ENCODE measurements at regions not wholly inside any gene's neighbourhood (a gene's known extent, or its start where the extent isn't known, plus 50 kb on each side); places are given as distances from the start of the nearest gene placed in this dataset.

DNA sequence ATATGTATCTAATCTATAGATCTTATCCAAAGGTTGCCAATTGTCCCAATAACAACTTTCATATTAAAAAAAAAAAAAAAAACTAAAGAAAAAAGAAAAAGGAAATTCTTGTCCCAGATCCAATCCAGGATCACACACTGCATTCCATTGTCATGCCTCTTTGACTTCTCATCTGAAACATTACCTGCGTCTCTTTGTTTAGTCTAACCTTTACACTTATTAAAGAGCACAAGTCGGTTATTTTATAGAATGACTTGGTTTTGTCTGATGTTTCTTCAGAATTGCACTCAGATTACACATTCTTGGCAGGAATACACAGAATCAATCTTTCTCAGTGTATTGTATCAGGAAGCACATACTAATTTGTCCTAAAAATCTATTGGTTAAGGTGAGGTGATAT is 392.5 kb upstream of the KLHL29 start:
- no peaks in the 10 kb centered on the region for H3K4me1 ChIP-seq
- WGBS (ENCODE audit: missing lambda C conversion rate) = 12% methylated on average over 2 of the region's 2 CpGs
- H3K4me2 ChIP-seq = no peak overlapping the region
- H3K9me3 ChIP-seq = no peaks in the 10 kb centered on the region
- TF ChIP-seq ZC3H11A (IDR thresholded peaks at IDR 0.05) = no peak
- no peak for TF ChIP-seq GATA3 (IDR thresholded peaks at IDR 0.05; ENCODE audit: borderline replicate concordance)
- TF ChIP-seq, protein P1, sequence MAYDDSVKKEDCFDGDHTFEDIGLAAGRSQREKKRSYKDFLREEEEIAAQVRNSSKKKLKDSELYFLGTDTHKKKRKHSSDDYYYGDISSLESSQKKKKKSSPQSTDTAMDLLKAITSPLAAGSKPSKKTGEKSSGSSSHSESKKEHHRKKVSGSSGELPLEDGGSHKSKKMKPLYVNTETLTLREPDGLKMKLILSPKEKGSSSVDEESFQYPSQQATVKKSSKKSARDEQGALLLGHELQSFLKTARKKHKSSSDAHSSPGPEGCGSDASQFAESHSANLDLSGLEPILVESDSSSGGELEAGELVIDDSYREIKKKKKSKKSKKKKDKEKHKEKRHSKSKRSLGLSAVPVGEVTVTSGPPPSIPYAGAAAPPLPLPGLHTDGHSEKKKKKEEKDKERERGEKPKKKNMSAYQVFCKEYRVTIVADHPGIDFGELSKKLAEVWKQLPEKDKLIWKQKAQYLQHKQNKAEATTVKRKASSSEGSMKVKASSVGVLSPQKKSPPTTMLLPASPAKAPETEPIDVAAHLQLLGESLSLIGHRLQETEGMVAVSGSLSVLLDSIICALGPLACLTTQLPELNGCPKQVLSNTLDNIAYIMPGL (CRISPR knock-in tag; IDR thresholded peaks at IDR 0.05; ENCODE audit: borderline replicate concordance) = no peak
- TF ChIP-seq, protein P2, sequence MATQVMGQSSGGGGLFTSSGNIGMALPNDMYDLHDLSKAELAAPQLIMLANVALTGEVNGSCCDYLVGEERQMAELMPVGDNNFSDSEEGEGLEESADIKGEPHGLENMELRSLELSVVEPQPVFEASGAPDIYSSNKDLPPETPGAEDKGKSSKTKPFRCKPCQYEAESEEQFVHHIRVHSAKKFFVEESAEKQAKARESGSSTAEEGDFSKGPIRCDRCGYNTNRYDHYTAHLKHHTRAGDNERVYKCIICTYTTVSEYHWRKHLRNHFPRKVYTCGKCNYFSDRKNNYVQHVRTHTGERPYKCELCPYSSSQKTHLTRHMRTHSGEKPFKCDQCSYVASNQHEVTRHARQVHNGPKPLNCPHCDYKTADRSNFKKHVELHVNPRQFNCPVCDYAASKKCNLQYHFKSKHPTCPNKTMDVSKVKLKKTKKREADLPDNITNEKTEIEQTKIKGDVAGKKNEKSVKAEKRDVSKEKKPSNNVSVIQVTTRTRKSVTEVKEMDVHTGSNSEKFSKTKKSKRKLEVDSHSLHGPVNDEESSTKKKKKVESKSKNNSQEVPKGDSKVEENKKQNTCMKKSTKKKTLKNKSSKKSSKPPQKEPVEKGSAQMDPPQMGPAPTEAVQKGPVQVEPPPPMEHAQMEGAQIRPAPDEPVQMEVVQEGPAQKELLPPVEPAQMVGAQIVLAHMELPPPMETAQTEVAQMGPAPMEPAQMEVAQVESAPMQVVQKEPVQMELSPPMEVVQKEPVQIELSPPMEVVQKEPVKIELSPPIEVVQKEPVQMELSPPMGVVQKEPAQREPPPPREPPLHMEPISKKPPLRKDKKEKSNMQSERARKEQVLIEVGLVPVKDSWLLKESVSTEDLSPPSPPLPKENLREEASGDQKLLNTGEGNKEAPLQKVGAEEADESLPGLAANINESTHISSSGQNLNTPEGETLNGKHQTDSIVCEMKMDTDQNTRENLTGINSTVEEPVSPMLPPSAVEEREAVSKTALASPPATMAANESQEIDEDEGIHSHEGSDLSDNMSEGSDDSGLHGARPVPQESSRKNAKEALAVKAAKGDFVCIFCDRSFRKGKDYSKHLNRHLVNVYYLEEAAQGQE (IDR thresholded peaks at IDR 0.05) = no peak
- no peak for TF ChIP-seq HOXB5 (CRISPR knock-in tag; IDR thresholded peaks at IDR 0.05)
- no peak for TF ChIP-seq EHF (CRISPR knock-in tag; IDR thresholded peaks at IDR 0.05)
- no peak for TF ChIP-seq HOXB13 (CRISPR knock-in tag; IDR thresholded peaks at IDR 0.05; ENCODE audit: low read depth)
- TF ChIP-seq RFX5 (IDR thresholded peaks at IDR 0.05) = no peak
- no peak for TF ChIP-seq EHMT2 (IDR thresholded peaks at IDR 0.05; ENCODE audit: low read depth)
- TF ChIP-seq RCOR1 (IDR thresholded peaks at IDR 0.05; ENCODE audit: low read depth, low read length) = no peak
- TF ChIP-seq POLR2AphosphoS2 (conservative IDR thresholded peaks at IDR 0.05; ENCODE audit: low read length) = no peak
- TF ChIP-seq RAD21 (conservative IDR thresholded peaks at IDR 0.05 in 1 of 2, IDR thresholded peaks at IDR 0.05 in 1 of 2) = no peak
- no peak for TF ChIP-seq MYC (IDR thresholded peaks at IDR 0.05; ENCODE audit: borderline replicate concordance, low read length)
- TF ChIP-seq CHD2 (IDR thresholded peaks at IDR 0.05; ENCODE audit: low read length, partially characterized antibody) = no peak
- no peak for TF ChIP-seq HEYL (CRISPR knock-in tag; IDR thresholded peaks at IDR 0.05)
- no peak for TF ChIP-seq SMC3 (IDR thresholded peaks at IDR 0.05)
- TF ChIP-seq, protein P3, sequence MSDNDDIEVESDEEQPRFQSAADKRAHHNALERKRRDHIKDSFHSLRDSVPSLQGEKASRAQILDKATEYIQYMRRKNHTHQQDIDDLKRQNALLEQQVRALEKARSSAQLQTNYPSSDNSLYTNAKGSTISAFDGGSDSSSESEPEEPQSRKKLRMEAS (IDR thresholded peaks at IDR 0.05) = no peak
- POLR2A ChIA-PET = no interaction called here
- no peak overlapping the region for H3K27ac ChIP-seq
- CTCF ChIA-PET = no interaction called here
- no peak for FAIRE-seq
- no peak for ATAC-seq
- DNase-seq (ENCODE audit: low read depth in 1 of 2, low spot score in 1 of 2) = no peak
- H3K4me3 ChIP-seq = no peak overlapping the region

DNA sequence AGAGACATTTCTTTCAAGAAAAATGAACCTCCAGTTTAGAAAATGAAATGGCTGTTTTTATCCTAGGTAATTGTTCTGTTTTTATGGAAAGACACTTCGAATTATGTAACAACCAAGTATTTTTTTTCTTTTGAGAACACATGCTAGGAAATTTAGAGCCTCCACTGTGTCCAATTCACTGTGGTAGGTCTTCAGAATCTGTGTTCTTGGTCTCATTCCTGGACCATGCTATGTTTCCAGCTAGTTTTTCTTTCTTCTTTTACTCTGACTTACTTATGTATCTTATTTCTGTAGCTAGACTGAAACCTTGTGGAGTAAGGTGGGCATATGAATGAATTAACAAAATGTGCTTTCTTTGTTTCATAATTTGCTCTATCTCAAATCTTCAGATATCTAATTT is 391.7 kb upstream of the KLHL29 start:
- CTCF ChIA-PET = no interaction called here
- FAIRE-seq = no peak
- H3K4me2 ChIP-seq = no peak overlapping the region
- TF ChIP-seq, protein P4, sequence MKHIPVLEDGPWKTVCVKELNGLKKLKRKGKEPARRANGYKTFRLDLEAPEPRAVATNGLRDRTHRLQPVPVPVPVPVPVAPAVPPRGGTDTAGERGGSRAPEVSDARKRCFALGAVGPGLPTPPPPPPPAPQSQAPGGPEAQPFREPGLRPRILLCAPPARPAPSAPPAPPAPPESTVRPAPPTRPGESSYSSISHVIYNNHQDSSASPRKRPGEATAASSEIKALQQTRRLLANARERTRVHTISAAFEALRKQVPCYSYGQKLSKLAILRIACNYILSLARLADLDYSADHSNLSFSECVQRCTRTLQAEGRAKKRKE (CRISPR knock-in tag; IDR thresholded peaks at IDR 0.05; ENCODE audit: low read depth) = no peak
- TF ChIP-seq HOXB13 (CRISPR knock-in tag; IDR thresholded peaks at IDR 0.05; ENCODE audit: low read depth) (no peak), HDAC2 (IDR thresholded peaks at IDR 0.05) (no peak), FOSB (CRISPR knock-in tag; IDR thresholded peaks at IDR 0.05) (no peak), HOXA7 (CRISPR knock-in tag; IDR thresholded peaks at IDR 0.05) (no peak), EHF (CRISPR knock-in tag; IDR thresholded peaks at IDR 0.05) (no peak), RARB (CRISPR knock-in tag; IDR thresholded peaks at IDR 0.05) (no peak), JUN (IDR thresholded peaks at IDR 0.05) (no peak), ZC3H11A (IDR thresholded peaks at IDR 0.05) (no peak), EP300 (IDR thresholded peaks at IDR 0.05) (no peak), BHLHE40 (IDR thresholded peaks at IDR 0.05; ENCODE audit: low read depth, low read length) (no peak), SREBF2 (IDR thresholded peaks at IDR 0.05) (no peak), CBX8 (IDR thresholded peaks at IDR 0.05) (no peak)
- TF ChIP-seq, protein P5, sequence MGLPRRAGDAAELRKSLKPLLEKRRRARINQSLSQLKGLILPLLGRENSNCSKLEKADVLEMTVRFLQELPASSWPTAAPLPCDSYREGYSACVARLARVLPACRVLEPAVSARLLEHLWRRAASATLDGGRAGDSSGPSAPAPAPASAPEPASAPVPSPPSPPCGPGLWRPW (IDR thresholded peaks at IDR 0.05) = no peak
- TF ChIP-seq, protein P3 (IDR thresholded peaks at IDR 0.05) = no peak
- TF ChIP-seq, protein P6, sequence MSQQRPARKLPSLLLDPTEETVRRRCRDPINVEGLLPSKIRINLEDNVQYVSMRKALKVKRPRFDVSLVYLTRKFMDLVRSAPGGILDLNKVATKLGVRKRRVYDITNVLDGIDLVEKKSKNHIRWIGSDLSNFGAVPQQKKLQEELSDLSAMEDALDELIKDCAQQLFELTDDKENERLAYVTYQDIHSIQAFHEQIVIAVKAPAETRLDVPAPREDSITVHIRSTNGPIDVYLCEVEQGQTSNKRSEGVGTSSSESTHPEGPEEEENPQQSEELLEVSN (IDR thresholded peaks at IDR 0.05; ENCODE audit: borderline replicate concordance, low read depth) = no peak
- TF ChIP-seq, protein P7, sequence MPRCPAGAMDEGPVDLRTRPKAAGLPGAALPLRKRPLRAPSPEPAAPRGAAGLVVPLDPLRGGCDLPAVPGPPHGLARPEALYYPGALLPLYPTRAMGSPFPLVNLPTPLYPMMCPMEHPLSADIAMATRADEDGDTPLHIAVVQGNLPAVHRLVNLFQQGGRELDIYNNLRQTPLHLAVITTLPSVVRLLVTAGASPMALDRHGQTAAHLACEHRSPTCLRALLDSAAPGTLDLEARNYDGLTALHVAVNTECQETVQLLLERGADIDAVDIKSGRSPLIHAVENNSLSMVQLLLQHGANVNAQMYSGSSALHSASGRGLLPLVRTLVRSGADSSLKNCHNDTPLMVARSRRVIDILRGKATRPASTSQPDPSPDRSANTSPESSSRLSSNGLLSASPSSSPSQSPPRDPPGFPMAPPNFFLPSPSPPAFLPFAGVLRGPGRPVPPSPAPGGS (IDR thresholded peaks at IDR 0.05) = no peak

More for the DNA sequence above, 391.7 kb upstream of the KLHL29 start:
- POLR2A ChIA-PET = no interaction called here
- H3K4me1 ChIP-seq = no peaks in the 10 kb centered on the region
- H3K4me3 ChIP-seq = no peak overlapping the region
- no peaks in the 10 kb centered on the region for H3K9me3 ChIP-seq
- 0% methylated on average over 1 of the region's 1 CpG for WGBS (ENCODE audit: missing lambda C conversion rate)
- H3K27ac ChIP-seq = no peak overlapping the region
- DNase-seq (ENCODE audit: low read depth in 1 of 2, low spot score in 1 of 2) = no peak
- no peak for ATAC-seq
